PC-3 (cell line): ENCODE measurements at regions not wholly inside any gene's neighbourhood (a gene's known extent, or its start where the extent isn't known, plus 50 kb on each side); places are given as distances from the start of the nearest gene placed in this dataset.

Source experiments
- ATAC-seq: fragments of 200-7000 bp; cut with Tn5 transposase; 2 replicates; pipeline ENCODE4 v1.9.1; 2020; ENCODE audit warnings: mild to moderate bottlenecking, moderate library complexity
- BruUV-seq: library from RNA; stranded (reverse); fragments of 400-500 nt; replicated peaks from 2 replicates; lab custom pipeline; 2021; lab: Mats Ljungman, UMichigan
- CTCF ChIA-PET: fragments of 300-600 bp; sonication (Branson Sonifier 250); formaldehyde crosslinking; loops from one replicate; lab custom pipeline; 2022; ENCODE audit warnings: antibody characterized with exemption; lab: Charles Lee
- POLR2A ChIA-PET: fragments of 300-600 bp; sonication (Branson Sonifier 250); formaldehyde crosslinking; loops from one replicate; lab custom pipeline; 2022; ENCODE audit warnings: antibody characterized with exemption; ENCODE audit not compliant: unreplicated experiment; lab: Charles Lee
- DNase-seq: peaks from one replicate; pipeline ENCODE4 v3.0.0-alpha.2; 2015
- H2AFZ ChIP-seq: fragments of 300-600 bp; sonication (generic); 2 replicates; pipeline ENCODE4 v1.6.0; 2016; ENCODE audit warnings: antibody characterized with exemption, low read length
- H3F3A ChIP-seq: fragments of 300-600 bp; sonication (generic); one replicate; pipeline ENCODE4 v1.6.0; 2017; ENCODE audit warnings: antibody characterized with exemption, low read length, control low read depth, mild to moderate bottlenecking; ENCODE audit not compliant: unreplicated experiment
- H3K27ac ChIP-seq: fragments of 300-600 bp; sonication (generic); 2 replicates; pipeline ENCODE4 v1.5.1; 2016; ENCODE audit warnings: mild to moderate bottlenecking, low read length
- H3K27me3 ChIP-seq: fragments of 300-600 bp; sonication (generic); 2 replicates; pipeline ENCODE4 v1.6.1; 2016; ENCODE audit warnings: low read length, mixed read lengths
- H3K36me3 ChIP-seq: fragments of 300-600 bp; sonication (generic); 2 replicates; pipeline ENCODE4 v1.6.1; 2016; ENCODE audit warnings: low read depth, mixed run types, low read length, mixed read lengths
- H3K4me1 ChIP-seq: fragments of 300-600 bp; sonication (generic); 2 replicates; pipeline ENCODE4 v1.5.1; 2016; ENCODE audit warnings: low read length; ENCODE audit not compliant: insufficient read depth
- H3K4me2 ChIP-seq: fragments of 300-600 bp; sonication (generic); 2 replicates; pipeline ENCODE4 v1.6.0; 2016; ENCODE audit warnings: low read length
- H3K4me3 ChIP-seq: fragments of 300-600 bp; sonication (generic); 2 replicates; pipeline ENCODE4 v1.5.1; 2016; ENCODE audit warnings: mild to moderate bottlenecking, low read length, mixed read lengths
- H3K79me2 ChIP-seq: fragments of 300-600 bp; sonication (generic); 2 replicates; pipeline ENCODE4 v1.6.1; 2017; ENCODE audit warnings: low read length, mixed read lengths
- H3K9ac ChIP-seq: fragments of 300-600 bp; sonication (generic); 2 replicates; pipeline ENCODE4 v1.6.0; 2016; ENCODE audit warnings: mild to moderate bottlenecking, low read length
- H3K9me2 ChIP-seq: fragments of 300-600 bp; sonication (generic); replicated peaks from 2 replicates; pipeline ENCODE4 v1.6.1; 2016; ENCODE audit warnings: mixed run types, low read length, mixed read lengths
- H3K9me3 ChIP-seq: fragments of 300-600 bp; sonication (generic); 2 replicates; pipeline ENCODE4 v1.6.1; 2016; ENCODE audit warnings: low read length, mixed read lengths
- H4K20me1 ChIP-seq: fragments of 300-600 bp; sonication (generic); 2 replicates; pipeline ENCODE4 v1.6.1; 2016; ENCODE audit warnings: low read length, mixed read lengths
- CTCF ChIP-seq: fragments of 300-600 bp; sonication (generic); conservative IDR thresholded peaks from 2 replicates; pipeline ENCODE4 v1.5.1; 2017; ENCODE audit warnings: antibody characterized with exemption, low read depth, mild to moderate bottlenecking, low read length
- EZH2 ChIP-seq: fragments of 300-600 bp; sonication (generic); IDR thresholded peaks from one replicate; pipeline ENCODE4 v1.6.1; 2017; ENCODE audit warnings: antibody characterized with exemption, mild to moderate bottlenecking, low read length; ENCODE audit not compliant: unreplicated experiment
- EZH2phosphoT487 ChIP-seq: fragments of 300-600 bp; sonication (generic); IDR thresholded peaks from 2 replicates; pipeline ENCODE4 v1.6.1; 2018; ENCODE audit warnings: mild to moderate bottlenecking, antibody characterized with exemption, low read length, borderline replicate concordance
- intact Hi-C: fragments of 100-400 bp; cut with micrococcal nuclease; formaldehyde crosslinking; loops from 2 replicates; pipeline ENCODE4 v1.9.0; 2023

GRCh38 chr6:71602385-71603007 lies 283.9 kb upstream of the RIMS1 start:
- no peak overlapping the region for H3K4me2 ChIP-seq
- ATAC-seq, result peak; percentile 94
- no peak overlapping the region for H2AFZ ChIP-seq
- H3K36me3 ChIP-seq, result no peaks in the 10 kb centered on the region
- peak; percentile 59 for DNase-seq
- TF ChIP-seq EZH2phosphoT487, result no peak
- TF ChIP-seq CTCF, result no peak
- TF ChIP-seq EZH2, result no peak
- POLR2A ChIA-PET, result no interaction called here
- BruUV-seq, result no TSS peak
- H3K4me3 ChIP-seq, result no peak overlapping the region
- H3K4me1 ChIP-seq, result no peaks in the 10 kb centered on the region
- CTCF ChIA-PET, result no interaction called here
- no peak overlapping the region for H3K9ac ChIP-seq
- no peaks in the 10 kb centered on the region for H3F3A ChIP-seq
- intact Hi-C loops, result no loop called here
- H3K9me3 ChIP-seq, result no peaks in the 10 kb centered on the region
- H3K27ac ChIP-seq, result no peak overlapping the region
- H3K27me3 ChIP-seq, result no peaks in the 10 kb centered on the region
- H3K79me2 ChIP-seq, result no peaks in the 10 kb centered on the region
- H4K20me1 ChIP-seq, result no peaks in the 10 kb centered on the region
- H3K9me2 ChIP-seq, result no peaks in the 10 kb centered on the region

GRCh38 chr6:71603021-71603420 lies 283.3 kb upstream of the RIMS1 start:
- Histone ChIP-seq H3K27me3 (no peaks in the 10 kb centered on the region), H3K9me2 (no peaks in the 10 kb centered on the region), H2AFZ (no peak overlapping the region), H3K4me2 (no peak overlapping the region), H3K9me3 (no peaks in the 10 kb centered on the region), H3K79me2 (no peaks in the 10 kb centered on the region), H3K27ac (no peak overlapping the region), H3F3A (no peaks in the 10 kb centered on the region), H3K9ac (no peak overlapping the region), H3K36me3 (no peaks in the 10 kb centered on the region), H3K4me3 (no peak overlapping the region), H4K20me1 (no peaks in the 10 kb centered on the region), H3K4me1 (no peaks in the 10 kb centered on the region)
- ChIA-PET CTCF (no interaction called here), POLR2A (no interaction called here)
- BruUV-seq, result no TSS peak
- intact Hi-C loops, result no loop called here
- TF ChIP-seq EZH2phosphoT487, result no peak
- TF ChIP-seq CTCF, result no peak
- no peak for TF ChIP-seq EZH2
- DNase-seq (no peak), ATAC-seq (no peak)

GRCh38 chr6:71608646-71609045 lies 277.7 kb upstream of the RIMS1 start:
- no peaks in the 10 kb centered on the region for H3K9me2 ChIP-seq
- H3K9me3 ChIP-seq, result no peaks in the 10 kb centered on the region
- no peaks in the 10 kb centered on the region for H3K4me1 ChIP-seq
- peak; percentile 42; the same call in 1 of the 2 replicates for ATAC-seq
- no peak overlapping the region for H2AFZ ChIP-seq
- DNase-seq, result peak; percentile 31
- no peak overlapping the region for H3K9ac ChIP-seq
- H3K36me3 ChIP-seq, result no peaks in the 10 kb centered on the region
- CTCF ChIA-PET, result no interaction called here
- H3F3A ChIP-seq, result no peaks in the 10 kb centered on the region
- no TSS peak for BruUV-seq
- H3K4me3 ChIP-seq, result no peak overlapping the region
- TF ChIP-seq CTCF, result no peak
- TF ChIP-seq EZH2, result no peak
- TF ChIP-seq EZH2phosphoT487, result no peak
- H3K79me2 ChIP-seq, result no peaks in the 10 kb centered on the region
- POLR2A ChIA-PET, result no interaction called here
- H3K27me3 ChIP-seq, result 0 out of 2 replicates have a peak, but pooled peaks cover 4% of the 10 kb centered on the region
- intact Hi-C loops, result no loop called here
- no peak overlapping the region for H3K27ac ChIP-seq
- H4K20me1 ChIP-seq, result no peaks in the 10 kb centered on the region
- no peak overlapping the region for H3K4me2 ChIP-seq
